Pulmonary artery endothelial cell (primary cell): ENCODE measurements at regions not wholly inside any gene's neighbourhood (a gene's known extent, or its start where the extent isn't known, plus 50 kb on each side); places are given as distances from the start of the nearest gene placed in this dataset.

ENCODE experiments used
- DNase-seq: peaks from one replicate; pipeline ENCODE4 v3.0.0-alpha.2; 2011; ENCODE audit warnings: low read depth, low spot score

GRCh38 chr10:10093021-10093420 lies 924.7 kb upstream of the CELF2 start:
- no peak for DNase-seq

DNA sequence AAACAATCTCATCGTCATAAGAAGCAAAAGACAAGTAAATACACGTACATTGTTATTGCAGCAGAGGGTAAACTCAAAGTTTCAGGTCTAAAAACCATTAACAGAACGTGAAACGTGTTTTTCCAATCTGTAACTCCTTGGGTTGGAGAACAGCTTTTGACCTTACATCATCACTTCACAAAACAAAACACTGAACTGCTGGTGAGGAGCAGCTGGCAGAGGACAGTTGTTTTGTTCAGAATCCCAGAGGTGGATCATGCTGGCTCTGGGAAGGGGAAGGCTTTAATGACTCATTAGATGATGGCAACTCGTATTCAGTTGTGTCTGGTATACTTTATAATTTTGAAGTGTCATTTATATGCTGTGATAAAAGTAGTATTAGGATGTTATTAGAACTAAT lies 923.0 kb upstream of the CELF2 start:
- no peak for DNase-seq

- DNase-seq = no peak
Observed at GRCh38 chr10:10096296-10096695, 921.4 kb upstream of the CELF2 start.

DNA sequence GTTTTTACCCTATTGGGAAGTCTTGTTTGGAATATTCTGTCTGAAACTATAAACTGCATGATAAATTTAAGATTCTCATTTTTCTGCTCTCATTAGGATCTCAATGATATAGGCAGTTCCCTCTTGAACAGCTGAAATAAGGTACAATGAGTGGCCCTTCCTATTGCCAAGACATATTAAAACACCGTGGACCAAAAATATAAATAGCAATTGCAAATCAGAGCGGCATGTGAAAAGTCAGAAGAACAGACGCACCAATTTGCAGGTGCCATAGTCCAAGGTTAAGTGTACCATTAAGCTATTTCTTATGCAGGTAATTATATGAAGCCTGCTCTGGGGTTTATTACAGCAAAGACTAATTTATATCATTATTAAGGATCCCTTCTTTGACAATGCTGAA lies 920.8 kb upstream of the CELF2 start:
- DNase-seq = no peak

DNA sequence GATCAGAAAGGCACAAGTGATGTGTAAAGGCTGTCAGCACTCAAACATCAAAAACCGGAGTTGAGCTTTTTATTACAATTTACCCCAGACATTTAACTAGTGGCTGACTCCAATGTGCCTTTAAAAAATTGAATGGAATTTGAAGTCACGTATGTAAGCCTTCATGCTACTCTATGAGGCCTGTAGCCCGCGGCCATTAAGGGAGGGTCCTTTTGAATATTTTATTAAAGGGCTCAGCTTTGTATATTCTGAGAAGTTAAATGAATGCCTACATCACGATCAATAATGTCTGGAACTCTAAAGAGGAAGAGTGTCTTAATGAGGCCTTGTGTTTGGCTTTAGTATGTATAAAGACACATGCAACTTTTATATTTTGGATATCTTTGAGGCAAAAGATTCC lies 916.6 kb upstream of the CELF2 start:
- no peak for DNase-seq

DNA sequence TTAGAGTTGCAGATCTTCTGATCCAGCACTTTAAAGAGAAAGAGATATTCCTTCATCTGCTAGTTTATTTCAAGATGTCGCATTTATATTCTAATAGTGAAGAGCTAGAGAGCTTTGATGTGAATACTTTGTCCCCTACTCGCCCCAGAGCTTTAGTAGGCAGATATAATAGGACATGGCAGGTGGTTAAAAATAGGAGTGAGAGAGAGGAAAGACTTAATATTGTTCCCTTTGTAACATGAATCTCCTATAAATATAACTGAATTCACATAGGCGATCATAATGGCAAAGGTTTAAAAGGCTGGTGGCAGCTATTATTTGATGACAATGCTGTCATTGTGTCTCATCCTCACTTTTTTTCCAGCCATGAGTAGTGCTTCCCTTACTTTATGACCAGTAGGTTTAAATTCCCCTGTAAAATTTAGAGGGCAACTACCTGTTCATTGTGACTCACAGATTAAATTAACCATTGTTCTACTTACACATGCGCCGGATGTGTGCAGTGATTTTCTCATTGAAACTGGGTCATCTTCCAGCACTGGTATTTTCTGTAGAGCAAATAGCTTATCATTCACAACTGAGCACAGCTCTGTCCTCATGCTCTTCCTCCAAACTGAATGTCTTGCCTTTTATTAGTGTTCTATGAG lies 906.7 kb upstream of the CELF2 start:
- DNase-seq = no peak

DNA sequence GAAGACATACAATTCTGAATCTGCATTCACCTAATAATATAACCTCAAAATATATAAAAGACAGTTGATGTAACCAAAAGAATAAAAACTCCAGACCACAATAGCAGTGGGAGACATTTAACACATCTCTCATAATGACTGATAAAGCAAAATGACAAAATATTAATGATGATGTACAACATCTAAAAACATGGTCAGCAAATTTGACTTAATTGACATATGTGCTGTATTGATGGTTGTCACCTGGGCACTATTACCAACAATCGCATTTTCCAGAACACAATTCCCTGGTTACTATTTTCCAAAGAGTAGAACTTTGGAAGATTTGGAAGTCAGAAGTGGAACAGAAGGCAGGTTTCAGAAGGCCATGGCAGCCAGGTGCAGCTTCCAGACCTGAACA lies 899.5 kb upstream of the CELF2 start:
- no peak for DNase-seq

GRCh38 chr10:10120671-10121070 lies 897.0 kb upstream of the CELF2 start:
- no peak for DNase-seq

DNA sequence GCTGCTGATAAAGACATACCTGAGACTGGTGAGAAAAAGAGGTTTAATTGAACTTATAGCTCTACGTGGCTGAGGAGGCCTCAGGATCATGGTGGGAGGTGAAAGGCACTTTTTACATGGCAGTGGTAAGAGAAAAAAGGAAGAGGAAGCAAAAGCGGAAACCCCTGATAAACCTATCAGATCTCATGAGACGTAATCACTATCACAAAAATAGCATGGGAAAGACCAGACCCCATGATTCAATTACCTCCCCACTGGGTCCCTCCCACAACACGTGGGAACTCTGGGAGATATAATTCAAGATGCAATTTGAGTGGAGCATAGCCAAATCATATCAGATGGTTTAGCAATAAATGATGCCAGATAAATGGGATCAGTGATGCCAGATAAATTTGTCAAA lies 892.0 kb upstream of the CELF2 start:
- no peak for DNase-seq

DNA sequence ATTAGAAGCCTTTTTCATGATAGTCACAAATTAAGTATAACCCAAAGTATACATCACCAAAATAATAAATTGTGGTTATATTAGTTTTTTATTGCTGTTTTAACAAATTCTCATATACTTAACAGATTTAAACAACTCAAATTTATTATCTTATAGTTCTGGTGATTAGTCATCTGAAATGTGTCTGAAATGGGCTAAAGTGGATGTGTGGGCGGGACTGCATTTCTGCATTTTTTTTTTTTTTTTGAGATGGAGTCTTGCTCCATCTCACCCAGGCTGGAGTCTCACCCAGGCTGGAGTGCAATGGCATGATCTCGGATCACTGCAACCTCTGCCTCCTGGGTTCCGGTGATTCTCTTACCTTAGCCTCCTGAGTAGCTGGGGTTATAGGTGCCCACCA lies 891.5 kb upstream of the CELF2 start:
- no peak for DNase-seq

DNA sequence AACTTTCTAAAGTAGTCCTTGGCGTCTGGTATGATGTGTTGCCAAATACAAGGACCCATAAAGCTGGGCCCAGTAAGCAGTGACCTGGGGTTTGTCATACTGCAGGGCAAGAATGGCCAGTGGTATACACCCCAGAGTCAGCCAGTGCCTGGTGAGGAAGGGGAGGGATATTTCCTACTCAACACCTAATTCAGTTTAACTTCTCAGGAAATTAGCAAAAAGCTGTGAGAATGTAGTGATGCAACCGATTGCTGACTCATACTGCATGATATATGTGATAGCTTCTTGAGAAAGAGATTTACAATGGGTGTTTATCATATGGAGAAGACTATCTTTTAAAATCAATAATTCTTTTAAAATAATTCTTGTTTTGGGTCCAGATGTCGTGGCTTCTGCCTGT lies 889.3 kb upstream of the CELF2 start:
- no peak for DNase-seq

- DNase-seq = no peak
Observed at GRCh38 chr10:10130686-10131085, 887.0 kb upstream of the CELF2 start.

DNA sequence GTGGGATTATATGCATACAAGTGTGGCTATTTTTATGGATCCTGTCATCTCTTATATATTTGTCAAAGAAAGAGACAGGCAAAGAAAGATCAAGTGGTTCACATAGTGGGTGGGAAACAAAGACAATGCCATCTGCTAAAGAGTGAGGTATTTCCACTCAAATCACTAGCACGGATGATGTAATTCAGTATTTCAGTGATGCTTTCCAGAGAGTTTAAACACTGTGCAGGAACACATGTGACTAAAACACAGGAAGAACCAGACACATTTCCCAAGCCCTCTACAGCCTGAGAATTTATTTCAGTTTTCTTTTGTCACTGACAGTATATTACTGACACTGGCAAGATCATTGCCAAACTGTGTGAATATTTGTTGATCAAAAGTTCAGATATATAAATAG lies 885.7 kb upstream of the CELF2 start:
- no peak for DNase-seq

DNA sequence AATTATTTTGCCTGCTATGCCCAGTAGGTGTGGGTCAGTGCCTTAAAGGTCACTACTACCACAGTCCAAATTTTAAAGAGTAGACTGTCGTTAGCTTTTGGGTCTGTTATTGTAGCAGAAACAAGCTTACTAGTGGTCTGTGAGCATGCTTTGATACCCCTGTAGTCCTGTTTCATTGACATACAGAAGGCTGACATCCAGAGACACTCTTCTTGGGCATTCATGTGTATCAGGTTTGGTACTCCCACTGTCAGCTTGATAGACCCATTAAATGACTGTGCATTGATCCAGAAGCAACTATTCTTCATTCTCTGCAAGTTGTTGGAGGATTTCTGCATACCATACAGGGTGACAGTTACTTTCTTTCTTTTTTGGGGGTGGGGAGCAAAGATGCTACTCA lies 884.4 kb upstream of the CELF2 start:
- no peak for DNase-seq

- no peak for DNase-seq
Observed at GRCh38 chr10:10138685-10139084, 879.0 kb upstream of the CELF2 start.

DNA sequence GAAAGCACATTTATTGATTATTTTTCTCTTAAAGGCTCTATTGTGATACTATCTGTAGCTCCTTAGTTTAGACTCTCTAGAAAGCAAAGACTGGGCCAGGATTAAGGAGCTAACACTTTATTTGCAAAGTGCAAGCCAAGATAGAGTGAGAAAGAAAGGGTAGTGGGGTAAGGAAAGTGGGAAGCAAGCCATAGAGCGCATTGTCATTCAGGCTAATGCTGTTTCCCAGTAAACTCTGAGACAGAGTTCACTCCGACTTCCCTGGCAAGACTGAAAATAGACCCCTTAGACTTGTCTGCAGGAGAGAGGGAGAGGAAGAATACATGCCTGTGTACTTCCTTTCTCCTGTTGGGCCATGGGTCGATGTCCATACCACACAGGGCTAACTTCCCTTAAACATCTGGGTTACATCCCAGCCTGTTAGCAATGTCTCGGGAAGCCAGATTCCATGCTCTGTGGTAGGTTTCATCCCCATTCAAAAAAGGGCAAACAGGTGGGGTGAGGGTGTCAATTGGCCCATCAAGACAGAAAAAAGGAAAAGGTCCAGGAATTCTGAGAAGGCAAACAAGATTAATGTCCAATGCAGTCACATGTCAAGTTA lies 875.8 kb upstream of the CELF2 start:
- no peak for DNase-seq

DNA sequence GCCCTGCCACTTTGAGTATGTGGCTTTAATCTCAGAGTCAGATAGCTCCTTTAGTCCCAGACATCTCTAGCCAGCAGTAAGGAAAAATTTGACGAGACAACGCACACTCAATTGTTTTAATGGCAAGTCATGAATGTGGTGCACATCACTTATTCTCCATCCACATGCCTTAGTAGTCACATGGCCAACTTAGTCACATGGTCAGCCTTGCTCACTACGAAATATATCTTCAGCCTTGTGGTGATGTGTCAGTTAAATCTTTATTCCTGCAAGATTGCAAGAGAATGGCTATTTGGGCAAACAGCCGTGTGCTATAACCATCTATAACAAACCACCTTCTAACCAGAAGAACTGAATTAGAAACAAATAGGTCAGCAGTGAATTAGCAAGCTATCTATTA lies 871.1 kb upstream of the CELF2 start:
- no peak for DNase-seq

- DNase-seq = no peak
Observed at GRCh38 chr10:10149899-10150298, 867.8 kb upstream of the CELF2 start.

- DNase-seq = no peak
Observed at GRCh38 chr10:10156917-10157600, 860.6 kb upstream of the CELF2 start.

DNA sequence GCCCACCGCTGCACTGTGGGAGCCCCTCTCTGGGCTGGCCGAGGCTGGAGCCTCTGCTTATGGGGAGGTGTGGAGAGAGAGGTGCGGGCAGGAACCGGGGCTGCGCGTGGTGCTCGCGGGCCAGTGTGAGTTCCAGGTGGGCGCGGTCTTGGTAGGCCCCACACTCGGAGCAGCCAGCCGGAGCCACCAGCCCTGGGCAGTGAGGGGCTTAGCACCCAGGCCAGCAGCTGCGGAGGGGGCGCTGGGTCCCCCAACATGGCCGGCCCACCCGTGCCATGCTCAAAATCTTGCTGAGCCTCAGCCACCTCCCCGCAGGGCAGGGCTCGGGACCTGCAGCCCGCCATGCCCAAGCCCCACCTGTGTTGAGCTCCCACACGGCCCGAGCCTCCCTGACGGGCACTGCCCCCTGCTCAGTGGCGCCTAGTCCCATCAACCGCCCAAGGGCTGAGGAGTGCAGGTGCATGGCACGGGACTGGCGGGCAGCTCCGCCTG lies 856.8 kb upstream of the CELF2 start:
- DNase-seq = no peak

- DNase-seq = no peak
Observed at GRCh38 chr10:10164848-10165247, 852.8 kb upstream of the CELF2 start.

DNA sequence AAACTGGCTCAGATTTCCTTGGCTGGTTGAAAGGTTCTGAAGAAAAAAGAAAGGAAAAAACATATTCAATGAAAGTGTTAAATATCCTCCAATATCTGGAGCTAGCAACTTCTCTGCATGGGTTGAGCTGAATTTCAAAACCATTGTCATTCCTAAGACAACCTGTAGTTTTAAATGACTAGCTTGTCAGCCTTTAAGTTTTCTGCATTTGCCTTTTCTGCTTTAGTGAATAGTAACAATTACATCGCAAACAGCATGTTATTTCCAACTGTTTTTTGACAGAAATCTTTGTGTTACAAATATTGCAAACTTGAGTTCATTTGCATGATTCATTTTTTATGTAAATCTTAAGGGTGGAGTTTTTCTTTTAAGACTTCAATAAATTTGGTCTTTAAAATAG lies 852.3 kb upstream of the CELF2 start:
- no peak for DNase-seq

- DNase-seq = no peak
Observed at GRCh38 chr10:10178476-10178875, 839.2 kb upstream of the CELF2 start.
